Smooth muscle cell (in vitro differentiated cells): ENCODE measurements at regions not wholly inside any gene's neighbourhood (a gene's known extent, or its start where the extent isn't known, plus 50 kb on each side); places are given as distances from the start of the nearest gene placed in this dataset.

Source experiments
- DNase-seq: peaks from one replicate; lab custom pipeline; 2025; ENCODE audit not compliant: unreplicated experiment; lab: John Stamatoyannopoulos, UW
- H2AFZ ChIP-seq: fragments of 200-600 bp; sonication (generic); 2 replicates; pipeline ENCODE4 v1.6.0; 2016; ENCODE audit warnings: antibody characterized with exemption, low read depth, mild to moderate bottlenecking
- H3F3A ChIP-seq: fragments of 200-600 bp; sonication (generic); 2 replicates; pipeline ENCODE4 v1.6.0; 2017; ENCODE audit warnings: antibody characterized with exemption, low read depth
- H3K27ac ChIP-seq: fragments of 200-600 bp; sonication (generic); 2 replicates; pipeline ENCODE4 v1.5.1; 2016; ENCODE audit warnings: low read depth, mild to moderate bottlenecking
- H3K27me3 ChIP-seq: fragments of 200-600 bp; sonication (generic); 2 replicates; pipeline ENCODE4 v1.6.1; 2016; ENCODE audit warnings: low read depth, mild to moderate bottlenecking
- H3K36me3 ChIP-seq: fragments of 200-600 bp; sonication (generic); 2 replicates; pipeline ENCODE4 v1.5.1; 2016; ENCODE audit warnings: low read depth
- H3K4me1 ChIP-seq: fragments of 200-600 bp; sonication (generic); 2 replicates; pipeline ENCODE4 v1.5.1; 2016; ENCODE audit warnings: low read depth
- H3K4me2 ChIP-seq: fragments of 200-600 bp; sonication (generic); 2 replicates; pipeline ENCODE4 v1.6.0; 2016; ENCODE audit warnings: mild to moderate bottlenecking
- H3K4me3 ChIP-seq: fragments of 200-600 bp; sonication (generic); 2 replicates; pipeline ENCODE4 v1.5.1; 2016; ENCODE audit warnings: mild to moderate bottlenecking
- H3K79me2 ChIP-seq: fragments of 200-600 bp; sonication (generic); 2 replicates; pipeline ENCODE4 v1.6.0; 2016; ENCODE audit warnings: low read depth, mild to moderate bottlenecking
- H3K9ac ChIP-seq: fragments of 200-600 bp; sonication (generic); 2 replicates; pipeline ENCODE4 v1.6.0; 2016; ENCODE audit warnings: low read depth
- H3K9me3 ChIP-seq: fragments of 200-600 bp; sonication (generic); replicated peaks from 2 replicates; pipeline ENCODE4 v1.5.1; 2016; ENCODE audit warnings: low read depth
- H4K20me1 ChIP-seq: fragments of 200-600 bp; sonication (generic); 2 replicates; pipeline ENCODE4 v1.6.0; 2016; ENCODE audit warnings: low read depth
- CTCF ChIP-seq: fragments of 200-600 bp; sonication (generic); IDR thresholded peaks from 2 replicates; pipeline ENCODE4 v1.5.1; 2017; ENCODE audit warnings: borderline replicate concordance, mild to moderate bottlenecking, antibody characterized with exemption; ENCODE audit not compliant: insufficient read depth, poor library complexity, severe bottlenecking
- WGBS: methylation state at CpG from one replicate; pipeline ENCODE4 v1.1.7; 2016; ENCODE audit warnings: low lambda C conversion rate; 5-methylcytosine and 5-hydroxymethylcytosine counted together

GRCh38 chr14:28196878-28197277, 569.7 kb upstream of the FOXG1 start:
- H3K4me1 ChIP-seq, result no peaks in the 10 kb centered on the region
- no peaks in the 10 kb centered on the region for H3F3A ChIP-seq
- WGBS, result 90% methylated on average over 4 of the region's 4 CpGs
- no peak overlapping the region for H3K27ac ChIP-seq
- H3K9ac ChIP-seq, result no peak overlapping the region
- no peak overlapping the region for H2AFZ ChIP-seq
- no peaks in the 10 kb centered on the region for H3K9me3 ChIP-seq
- no peaks in the 10 kb centered on the region for H4K20me1 ChIP-seq
- H3K4me3 ChIP-seq, result no peak overlapping the region
- no peaks in the 10 kb centered on the region for H3K79me2 ChIP-seq
- DNase-seq, result no peak
- no peaks in the 10 kb centered on the region for H3K36me3 ChIP-seq
- H3K27me3 ChIP-seq, result no peaks in the 10 kb centered on the region
- no peak for TF ChIP-seq CTCF
- H3K4me2 ChIP-seq, result no peak overlapping the region

GRCh38 chr14:28220391-28220790, 546.2 kb upstream of the FOXG1 start:
- DNase-seq, result no peak
- TF ChIP-seq CTCF, result no peak
- H3K4me1 ChIP-seq, result no peaks in the 10 kb centered on the region
- WGBS, result 95% methylated on average over 2 of the region's 2 CpGs
- no peaks in the 10 kb centered on the region for H3F3A ChIP-seq
- H3K4me2 ChIP-seq, result no peak overlapping the region
- H3K27me3 ChIP-seq, result no peaks in the 10 kb centered on the region
- no peak overlapping the region for H3K4me3 ChIP-seq
- H3K79me2 ChIP-seq, result no peaks in the 10 kb centered on the region
- H3K36me3 ChIP-seq, result no peaks in the 10 kb centered on the region
- H4K20me1 ChIP-seq, result no peaks in the 10 kb centered on the region
- no peak overlapping the region for H3K9ac ChIP-seq
- H2AFZ ChIP-seq, result no peak overlapping the region
- no peak overlapping the region for H3K27ac ChIP-seq
- no peaks in the 10 kb centered on the region for H3K9me3 ChIP-seq

- no peak for TF ChIP-seq CTCF
- Histone ChIP-seq H3K4me1 (peaks cover under 1% of the 10 kb centered on the region), H4K20me1 (no peaks in the 10 kb centered on the region), H3K4me3 (no peak overlapping the region), H3K27me3 (no peaks in the 10 kb centered on the region), H3K4me2 (no peak overlapping the region), H2AFZ (no peak overlapping the region), H3K36me3 (no peaks in the 10 kb centered on the region), H3K9me3 (no peaks in the 10 kb centered on the region), H3F3A (no peaks in the 10 kb centered on the region), H3K27ac (no peak overlapping the region), H3K79me2 (no peaks in the 10 kb centered on the region), H3K9ac (no peak overlapping the region)
- whole genome bisulfite sequencing, result 76% methylated on average over 2 of the region's 2 CpGs
- no peak for DNase-seq
Measured at GRCh38 chr14:28240909-28241308, 525.7 kb upstream of the FOXG1 start.

- no peaks in the 10 kb centered on the region for H3K9me3 ChIP-seq
- no peaks in the 10 kb centered on the region for H3K79me2 ChIP-seq
- no peak for TF ChIP-seq CTCF
- H2AFZ ChIP-seq, result no peak overlapping the region
- H3K4me2 ChIP-seq, result no peak overlapping the region
- no peaks in the 10 kb centered on the region for H3K36me3 ChIP-seq
- H3K27me3 ChIP-seq, result no peaks in the 10 kb centered on the region
- H3K4me3 ChIP-seq, result no peak overlapping the region
- 72% methylated on average over 2 of the region's 2 CpGs for WGBS
- no peaks in the 10 kb centered on the region for H4K20me1 ChIP-seq
- no peak overlapping the region for H3K9ac ChIP-seq
- peaks cover 6% of the 10 kb centered on the region for H3K4me1 ChIP-seq
- no peaks in the 10 kb centered on the region for H3F3A ChIP-seq
- no peak overlapping the region for H3K27ac ChIP-seq
- DNase-seq, result no peak
Measured at GRCh38 chr14:28242895-28243294, 523.7 kb upstream of the FOXG1 start.
